B cell (primary cell): ENCODE measurements at regions not wholly inside any gene's neighbourhood (a gene's known extent, or its start where the extent isn't known, plus 50 kb on each side); places are given as distances from the start of the nearest gene placed in this dataset.

Source experiments
- EZH2 ChIP-seq: IDR thresholded peaks from 2 replicates; pipeline ENCODE4 v1.6.1; 2012; ENCODE audit warnings: borderline replicate concordance, low read depth, mild to moderate bottlenecking, moderate library complexity, low read length; ENCODE audit not compliant: insufficient read depth, poor library complexity, severe bottlenecking
- TF ChIP-seq, protein P1 (sequence below): fragments of 200-600 bp; IDR thresholded peaks from one replicate; pipeline ENCODE4 v1.8.0; 2022; ENCODE audit warnings: antibody characterized with exemption, mild to moderate bottlenecking

DNA sequence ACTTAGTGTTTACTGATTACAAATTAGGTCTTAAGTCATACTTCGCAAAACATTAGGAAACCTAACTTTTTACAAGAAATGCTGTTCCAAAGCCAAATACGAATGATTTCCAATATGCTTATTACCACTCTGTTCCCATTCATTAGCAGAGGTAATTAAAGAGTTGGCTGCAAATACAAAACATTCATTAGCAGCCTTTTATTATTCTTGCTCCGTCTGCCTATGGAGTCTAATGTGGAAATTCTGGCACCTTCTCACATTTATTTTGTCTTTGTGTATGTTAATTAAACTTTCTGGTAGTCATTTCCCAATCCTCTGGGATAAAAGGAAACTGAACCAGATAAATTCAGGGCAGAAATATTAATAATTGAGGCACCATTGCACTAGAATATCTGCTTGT, 689.0 kb downstream of the PLOD2 start:
- TF ChIP-seq, protein P1, sequence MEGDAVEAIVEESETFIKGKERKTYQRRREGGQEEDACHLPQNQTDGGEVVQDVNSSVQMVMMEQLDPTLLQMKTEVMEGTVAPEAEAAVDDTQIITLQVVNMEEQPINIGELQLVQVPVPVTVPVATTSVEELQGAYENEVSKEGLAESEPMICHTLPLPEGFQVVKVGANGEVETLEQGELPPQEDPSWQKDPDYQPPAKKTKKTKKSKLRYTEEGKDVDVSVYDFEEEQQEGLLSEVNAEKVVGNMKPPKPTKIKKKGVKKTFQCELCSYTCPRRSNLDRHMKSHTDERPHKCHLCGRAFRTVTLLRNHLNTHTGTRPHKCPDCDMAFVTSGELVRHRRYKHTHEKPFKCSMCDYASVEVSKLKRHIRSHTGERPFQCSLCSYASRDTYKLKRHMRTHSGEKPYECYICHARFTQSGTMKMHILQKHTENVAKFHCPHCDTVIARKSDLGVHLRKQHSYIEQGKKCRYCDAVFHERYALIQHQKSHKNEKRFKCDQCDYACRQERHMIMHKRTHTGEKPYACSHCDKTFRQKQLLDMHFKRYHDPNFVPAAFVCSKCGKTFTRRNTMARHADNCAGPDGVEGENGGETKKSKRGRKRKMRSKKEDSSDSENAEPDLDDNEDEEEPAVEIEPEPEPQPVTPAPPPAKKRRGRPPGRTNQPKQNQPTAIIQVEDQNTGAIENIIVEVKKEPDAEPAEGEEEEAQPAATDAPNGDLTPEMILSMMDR, result no peak
- no peak for TF ChIP-seq EZH2
